Spleen (tissue), 7 donors: ENCODE measurements at regions not wholly inside any gene's neighbourhood (a gene's known extent, or its start where the extent isn't known, plus 50 kb on each side); places are given as distances from the start of the nearest gene placed in this dataset.

Experiments used
- CTCF ChIP-seq, 11 experiments: fragments of 200-600 bp in 7 of 11; fragments of 450-650 bp in 4 of 11; sonication (generic) in 4 of 11; IDR thresholded peaks in 8 of 11; conservative IDR thresholded peaks in 3 of 11; 1 replicate in 7 of 11; 2 replicates in 4 of 11; pipeline versions ENCODE4 v1.4.0 to v1.8.0; 2016 to 2021; ENCODE audit warnings: antibody characterized with exemption in 11 of 11, inconsistent platforms in 4 of 11, mild to moderate bottlenecking in 1 of 11
- POLR2A ChIP-seq, 3 donors: fragments of 450-650 bp; IDR thresholded peaks; one replicate each; pipeline ENCODE4 v1.5.1; 2017; ENCODE audit warnings: antibody characterized with exemption in 3 of 3, mild to moderate bottlenecking in 1 of 3
- POLR2AphosphoS5 ChIP-seq, 3 donors: sonication (generic); formaldehyde crosslinking; IDR thresholded peaks; one replicate each; pipeline ENCODE4 v1.5.1; 2017; ENCODE audit warnings: antibody characterized with exemption in 3 of 3
- donor health status: DM: no; HTN: no; CAD: no; lungs with moderate emphysema.
- donor health status: DM: no; HTN: no; CAD: no.
- donor health status: DM: no; HTN: no; CAD: no.

GRCh38 chr18:25599443-25599842 is 247.5 kb upstream of the ZNF521 start:
- TF ChIP-seq CTCF (IDR thresholded peaks at IDR 0.05 in 8 of 11, conservative IDR thresholded peaks at IDR 0.05 in 3 of 11) = no peak
- no peak for TF ChIP-seq POLR2A (IDR thresholded peaks at IDR 0.05)
- no peak for TF ChIP-seq POLR2AphosphoS5 (IDR thresholded peaks at IDR 0.05)
